Activated CD4-positive, alpha-beta memory T cell treated with anti-CD3 and anti-CD28 coated beads, Interleukin-2, amount 10 ng/mL, durations not matched to agents 7 days and 5 days (primary cell): ENCODE measurements at regions not wholly inside any gene's neighbourhood (a gene's known extent, or its start where the extent isn't known, plus 50 kb on each side); places are given as distances from the start of the nearest gene placed in this dataset.

ENCODE experiments used
- CTCF ChIA-PET: fragments of 350-600 bp; sonication (Branson Sonifier 250); formaldehyde crosslinking; loops from one replicate; lab custom pipeline; 2021; ENCODE audit warnings: antibody characterized with exemption, inconsistent platforms; lab: Charles Lee
- POLR2A ChIA-PET: fragments of 350-600 bp; sonication (Branson Sonifier 250); formaldehyde crosslinking; loops from one replicate; lab custom pipeline; 2021; ENCODE audit warnings: antibody characterized with exemption; lab: Charles Lee
- DNase-seq: peaks from one replicate; pipeline ENCODE4 v3.0.0-alpha.2; 2020
- H3K27ac Mint-ChIP-seq: one replicate; pipeline ENCODE4 v1.8.0; 2021; ENCODE audit warnings: mild to moderate bottlenecking, mixed read lengths
- H3K27me3 Mint-ChIP-seq: one replicate; pipeline ENCODE4 v1.8.0; 2021; ENCODE audit warnings: mixed read lengths
- H3K36me3 Mint-ChIP-seq: one replicate; pipeline ENCODE4 v1.8.0; 2021; ENCODE audit warnings: low read depth, mixed read lengths
- H3K4me1 Mint-ChIP-seq: one replicate; pipeline ENCODE4 v1.8.0; 2021; ENCODE audit warnings: mixed read lengths
- H3K4me3 Mint-ChIP-seq: one replicate; pipeline ENCODE4 v1.8.0; 2021; ENCODE audit warnings: mild to moderate bottlenecking, mixed read lengths
- H3K9me3 Mint-ChIP-seq: one replicate; pipeline ENCODE4 v1.8.0; 2021; ENCODE audit warnings: mixed read lengths

- Mint-ChIP-seq H3K4me1 (no peaks in the 10 kb centered on the region), H3K36me3 (no peaks in the 10 kb centered on the region), H3K9me3 (no peaks in the 10 kb centered on the region), H3K27me3 (peaks cover 2% of the 10 kb centered on the region), H3K27ac (no peak overlapping the region), H3K4me3 (no peak overlapping the region)
- ChIA-PET CTCF (no interaction called here), POLR2A (no interaction called here)
- no peak for DNase-seq
Observed at GRCh38 chr9:14529629-14530028, 163.6 kb downstream of the ZDHHC21 start.

DNA sequence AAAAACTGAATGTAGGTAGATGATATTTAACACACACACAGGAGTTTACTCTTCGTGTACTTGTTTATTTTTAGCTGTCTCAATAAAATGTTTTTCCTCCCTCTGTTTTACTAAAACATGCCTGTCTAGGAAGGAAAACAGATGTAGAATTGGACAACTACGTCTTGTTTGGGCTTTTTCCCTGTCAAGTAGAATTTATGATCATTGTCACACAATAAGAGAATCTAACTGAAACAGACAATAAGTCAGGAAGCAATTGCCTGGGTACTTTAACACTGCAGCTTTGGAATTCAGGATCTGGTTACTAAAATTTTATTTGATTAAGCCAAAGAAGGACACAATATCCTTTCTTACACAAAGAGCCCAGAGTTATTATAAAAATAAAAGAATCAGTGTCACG, 164.2 kb downstream of the ZDHHC21 start:
- Mint-ChIP-seq H3K4me3 (no peak overlapping the region), H3K9me3 (no peaks in the 10 kb centered on the region), H3K36me3 (no peaks in the 10 kb centered on the region), H3K27me3 (no peaks in the 10 kb centered on the region), H3K27ac (no peak overlapping the region), H3K4me1 (no peaks in the 10 kb centered on the region)
- POLR2A ChIA-PET: no interaction called here
- CTCF ChIA-PET: no interaction called here
- no peak for DNase-seq

- Mint-ChIP-seq H3K4me1 (no peaks in the 10 kb centered on the region), H3K4me3 (no peak overlapping the region), H3K9me3 (no peaks in the 10 kb centered on the region), H3K27me3 (no peaks in the 10 kb centered on the region), H3K27ac (no peak overlapping the region), H3K36me3 (no peaks in the 10 kb centered on the region)
- POLR2A ChIA-PET: no interaction called here
- no peak for DNase-seq
- CTCF ChIA-PET: no interaction called here
Observed at GRCh38 chr9:14526504-14526903, 166.7 kb downstream of the ZDHHC21 start.

DNA sequence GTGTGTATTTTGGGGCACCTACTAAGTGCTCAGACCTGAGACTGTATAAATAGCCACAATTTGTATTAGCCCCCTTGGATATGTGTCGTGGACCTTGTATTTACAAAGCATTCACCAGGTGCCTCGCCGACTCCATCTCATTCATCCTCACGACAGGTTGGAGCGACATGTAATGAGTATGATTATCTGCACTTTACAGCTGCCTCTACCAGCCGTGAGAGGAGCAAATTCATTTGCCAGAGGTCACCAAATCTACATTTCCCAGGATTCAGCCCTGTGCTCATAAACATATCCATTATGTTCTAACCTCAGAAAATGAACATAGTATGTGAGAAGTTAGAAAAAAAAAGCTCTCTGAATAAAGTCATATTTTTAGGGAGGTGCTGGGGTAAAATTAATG, 167.4 kb downstream of the ZDHHC21 start:
- ChIA-PET POLR2A (no interaction called here), CTCF (no interaction called here)
- Mint-ChIP-seq H3K36me3 (no peaks in the 10 kb centered on the region), H3K9me3 (no peaks in the 10 kb centered on the region), H3K27ac (no peak overlapping the region), H3K4me3 (no peak overlapping the region), H3K4me1 (no peaks in the 10 kb centered on the region), H3K27me3 (no peaks in the 10 kb centered on the region)
- DNase-seq: no peak

- Mint-ChIP-seq H3K27me3 (no peaks in the 10 kb centered on the region), H3K27ac (no peak overlapping the region), H3K9me3 (no peaks in the 10 kb centered on the region), H3K4me1 (no peaks in the 10 kb centered on the region), H3K36me3 (no peaks in the 10 kb centered on the region), H3K4me3 (no peak overlapping the region)
- POLR2A ChIA-PET: no interaction called here
- CTCF ChIA-PET: no interaction called here
- DNase-seq: no peak
Observed at GRCh38 chr9:14524873-14525515, 168.2 kb downstream of the ZDHHC21 start.

GRCh38 chr9:14523545-14523944, 169.7 kb downstream of the ZDHHC21 start:
- no peak for DNase-seq
- Mint-ChIP-seq H3K36me3 (no peaks in the 10 kb centered on the region), H3K4me3 (no peak overlapping the region), H3K27me3 (no peaks in the 10 kb centered on the region), H3K4me1 (no peaks in the 10 kb centered on the region), H3K27ac (no peak overlapping the region), H3K9me3 (no peaks in the 10 kb centered on the region)
- POLR2A ChIA-PET: no interaction called here
- CTCF ChIA-PET: no interaction called here

DNA sequence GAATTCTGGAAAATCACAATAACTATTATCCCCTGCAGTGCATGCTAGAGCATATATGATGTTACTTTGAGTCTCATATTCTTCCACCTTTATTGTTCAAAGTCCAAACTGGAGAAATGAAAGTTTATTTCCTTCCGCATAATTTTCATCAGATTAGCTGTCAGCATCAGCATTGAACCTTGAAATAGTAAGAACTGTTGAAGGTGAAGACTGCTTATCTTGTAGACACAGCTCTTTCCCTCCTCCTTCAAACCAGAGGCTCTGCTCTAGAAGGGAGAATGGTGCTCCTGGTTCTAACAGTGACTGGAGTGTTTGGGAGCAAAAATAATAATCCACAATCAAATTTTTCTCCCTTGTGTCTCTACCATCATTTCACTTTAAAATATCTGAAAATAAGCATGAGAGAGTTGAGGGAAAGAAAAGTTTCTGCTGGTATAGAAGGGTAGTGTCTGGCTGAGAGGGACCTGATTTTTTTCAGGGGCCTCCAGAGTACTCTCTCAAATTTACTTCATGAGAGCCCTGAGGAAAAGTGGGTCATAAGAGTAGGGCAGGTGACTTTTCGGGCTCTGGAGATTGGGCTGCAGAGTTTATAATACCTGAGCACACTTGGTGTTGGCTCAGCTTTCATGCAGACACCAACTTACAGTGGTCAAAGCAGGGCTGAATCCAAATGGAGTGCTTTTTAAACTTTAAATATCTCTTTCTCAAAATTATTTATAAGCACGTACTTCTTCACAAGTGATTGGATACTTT, 170.4 kb downstream of the ZDHHC21 start:
- Mint-ChIP-seq H3K27me3 (no peaks in the 10 kb centered on the region), H3K27ac (no peak overlapping the region), H3K36me3 (no peaks in the 10 kb centered on the region), H3K4me1 (no peaks in the 10 kb centered on the region), H3K9me3 (no peaks in the 10 kb centered on the region), H3K4me3 (no peak overlapping the region)
- POLR2A ChIA-PET: no interaction called here
- no peak for DNase-seq
- CTCF ChIA-PET: no interaction called here

DNA sequence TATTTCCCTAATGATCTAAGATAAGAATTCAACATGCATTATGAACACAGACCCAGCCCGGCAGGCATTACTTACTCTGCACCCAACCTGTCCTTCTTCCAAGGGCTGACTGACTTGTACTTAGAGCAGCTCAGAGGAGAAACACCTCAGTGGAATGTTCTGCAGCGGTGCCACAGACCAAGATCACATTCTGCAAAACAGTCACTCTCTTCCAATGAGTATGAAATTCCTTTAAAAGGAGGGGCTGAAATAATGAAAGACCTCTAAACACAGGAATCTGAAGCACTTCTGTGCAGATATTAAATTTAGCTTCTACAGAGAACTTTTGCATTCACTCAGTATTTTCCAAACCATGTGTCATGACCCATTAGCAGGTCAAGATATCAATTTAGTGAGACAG, 172.9 kb downstream of the ZDHHC21 start:
- no peaks in the 10 kb centered on the region for H3K36me3 Mint-ChIP-seq
- POLR2A ChIA-PET: no interaction called here
- CTCF ChIA-PET: no interaction called here

DNA sequence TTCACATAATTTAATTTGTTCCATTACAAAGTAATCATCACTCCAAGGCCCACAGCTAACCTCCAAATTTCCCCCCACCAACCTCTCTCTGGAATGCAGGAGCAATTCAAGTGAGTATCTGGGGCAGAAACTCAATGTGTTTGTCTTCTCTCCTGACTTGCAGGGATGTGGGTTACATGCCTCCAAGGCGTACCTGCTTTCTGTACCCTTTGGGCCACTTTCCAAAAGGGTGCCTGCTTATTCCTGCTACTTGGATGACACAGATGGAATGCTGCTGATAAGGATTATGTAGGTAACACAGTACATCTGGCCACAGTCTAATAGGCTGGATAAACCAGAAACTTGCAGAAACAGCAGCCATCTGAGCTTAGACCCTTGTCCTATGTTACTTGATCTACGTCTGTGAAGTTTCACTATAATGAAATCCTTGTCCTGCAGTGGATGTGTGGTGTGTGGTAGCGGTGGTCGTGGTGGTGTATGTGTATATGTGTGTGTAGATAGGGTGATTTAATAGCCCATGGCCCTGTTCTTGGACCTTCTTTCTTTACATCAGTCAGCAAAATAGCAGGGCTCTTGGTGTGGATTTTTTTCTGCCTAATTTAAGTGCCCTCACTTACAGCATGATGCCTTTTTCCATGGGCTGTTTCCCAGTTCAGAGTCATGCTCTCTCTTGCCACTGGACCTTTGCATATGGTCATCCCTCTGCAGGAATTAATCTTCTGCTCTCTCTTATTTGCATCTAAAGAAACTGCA, 175.9 kb downstream of the ZDHHC21 start:
- no peaks in the 10 kb centered on the region for H3K27me3 Mint-ChIP-seq
- no peaks in the 10 kb centered on the region for H3K36me3 Mint-ChIP-seq
- CTCF ChIA-PET: no interaction called here
- no peak overlapping the region for H3K4me3 Mint-ChIP-seq
- H3K27ac Mint-ChIP-seq: no peak overlapping the region
- no peaks in the 10 kb centered on the region for H3K9me3 Mint-ChIP-seq
- no peaks in the 10 kb centered on the region for H3K4me1 Mint-ChIP-seq
- POLR2A ChIA-PET: no interaction called here
- DNase-seq: no peak

More for the DNA sequence above, 172.9 kb downstream of the ZDHHC21 start:
- H3K9me3 Mint-ChIP-seq: no peaks in the 10 kb centered on the region
- no peaks in the 10 kb centered on the region for H3K4me1 Mint-ChIP-seq
- H3K27ac Mint-ChIP-seq: no peak overlapping the region
- DNase-seq: no peak
- no peak overlapping the region for H3K4me3 Mint-ChIP-seq
- no peaks in the 10 kb centered on the region for H3K27me3 Mint-ChIP-seq

DNA sequence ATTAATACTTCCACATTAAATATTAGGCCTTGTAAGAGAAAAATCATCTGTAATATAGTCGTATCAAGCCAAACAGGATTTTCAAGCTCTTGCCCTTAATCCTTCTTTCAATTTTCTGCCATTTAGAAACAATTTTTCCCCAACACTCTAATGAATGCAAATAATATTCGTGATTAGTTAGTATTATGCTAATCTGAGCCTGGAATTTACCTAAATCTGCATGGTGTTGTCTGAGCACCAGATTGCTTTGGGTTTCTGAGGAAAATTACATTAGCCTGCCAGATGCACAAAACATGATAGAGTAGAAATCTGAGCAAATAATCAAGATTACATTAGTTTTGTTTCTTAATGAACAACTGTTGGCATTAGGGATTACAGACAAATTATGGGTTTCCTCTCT, 176.6 kb downstream of the ZDHHC21 start:
- no peak overlapping the region for H3K4me3 Mint-ChIP-seq
- DNase-seq: no peak
- no peaks in the 10 kb centered on the region for H3K36me3 Mint-ChIP-seq
- no peaks in the 10 kb centered on the region for H3K27me3 Mint-ChIP-seq
- POLR2A ChIA-PET: no interaction called here
- H3K4me1 Mint-ChIP-seq: no peaks in the 10 kb centered on the region
- H3K9me3 Mint-ChIP-seq: no peaks in the 10 kb centered on the region
- CTCF ChIA-PET: no interaction called here
- H3K27ac Mint-ChIP-seq: no peak overlapping the region

DNA sequence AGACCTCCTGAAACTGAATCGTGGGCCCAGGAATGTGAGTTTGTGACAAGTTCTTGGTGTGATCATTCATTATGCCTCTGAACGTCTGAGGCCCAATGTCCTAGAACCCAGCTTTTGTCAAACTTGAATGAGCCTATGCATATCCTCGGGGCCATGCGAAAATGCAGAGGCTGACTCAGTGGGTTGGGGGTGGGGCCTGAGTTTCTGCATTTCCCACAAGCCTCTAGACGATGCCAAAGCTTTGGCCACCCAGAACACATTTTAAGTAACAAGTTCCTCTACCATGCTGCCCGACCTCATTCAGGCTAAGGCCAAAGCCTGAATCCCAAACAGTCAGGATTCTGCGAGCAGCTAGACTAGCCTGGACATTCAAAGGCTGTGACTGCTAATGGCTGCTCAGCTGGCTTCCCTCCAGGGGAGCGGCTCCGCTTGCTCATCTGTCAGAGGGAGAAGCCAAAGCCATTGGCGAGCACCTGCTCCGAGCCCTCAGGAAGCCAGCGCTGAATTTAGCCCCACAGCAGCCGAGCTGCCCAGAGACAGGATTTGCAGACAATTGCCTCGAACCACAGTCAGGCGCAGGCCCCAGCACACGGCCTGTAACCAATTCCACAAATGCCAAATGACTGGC, 177.5 kb downstream of the ZDHHC21 start:
- no peak for DNase-seq
- Mint-ChIP-seq H3K27ac (no peak overlapping the region), H3K27me3 (no peaks in the 10 kb centered on the region), H3K4me1 (no peaks in the 10 kb centered on the region), H3K4me3 (no peak overlapping the region), H3K36me3 (no peaks in the 10 kb centered on the region), H3K9me3 (no peaks in the 10 kb centered on the region)
- POLR2A ChIA-PET: no interaction called here
- CTCF ChIA-PET: no interaction called here

DNA sequence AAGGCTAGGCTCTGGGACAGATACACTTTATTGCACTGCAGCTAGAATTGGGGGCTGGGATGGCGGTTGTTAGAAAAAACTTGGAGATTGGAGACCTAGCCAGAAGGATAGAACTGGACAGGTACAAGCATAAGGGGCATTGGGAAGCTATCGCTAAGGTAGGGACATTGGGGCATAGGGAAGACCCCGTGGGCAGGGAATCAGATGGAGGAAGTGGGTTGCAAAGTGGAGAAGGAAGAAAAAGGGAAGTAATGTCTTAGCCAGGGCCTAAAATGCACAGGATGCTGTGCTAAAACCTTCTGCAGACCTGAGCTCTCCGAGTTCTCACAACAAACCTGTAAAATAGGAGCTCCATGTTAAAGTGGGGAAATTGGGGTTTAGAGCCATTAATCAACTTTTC, 178.2 kb downstream of the ZDHHC21 start:
- Mint-ChIP-seq H3K27ac (no peak overlapping the region), H3K4me1 (no peaks in the 10 kb centered on the region), H3K4me3 (no peak overlapping the region), H3K36me3 (no peaks in the 10 kb centered on the region), H3K27me3 (no peaks in the 10 kb centered on the region), H3K9me3 (no peaks in the 10 kb centered on the region)
- ChIA-PET CTCF (no interaction called here), POLR2A (no interaction called here)
- no peak for DNase-seq

- H3K27ac Mint-ChIP-seq: no peak overlapping the region
- CTCF ChIA-PET: no interaction called here
- H3K36me3 Mint-ChIP-seq: no peaks in the 10 kb centered on the region
- POLR2A ChIA-PET: no interaction called here
- H3K4me1 Mint-ChIP-seq: no peaks in the 10 kb centered on the region
- H3K4me3 Mint-ChIP-seq: no peak overlapping the region
- no peak for DNase-seq
- H3K9me3 Mint-ChIP-seq: no peaks in the 10 kb centered on the region
- H3K27me3 Mint-ChIP-seq: peaks cover 1% of the 10 kb centered on the region
Observed at GRCh38 chr9:14512942-14513341, 180.3 kb downstream of the ZDHHC21 start.
